ENCODE measurements at regions not wholly inside any gene's neighbourhood (a gene's known extent, or its start where the extent isn't known, plus 50 kb on each side); places are given as distances from the start of the nearest gene placed in this dataset.

DNA sequence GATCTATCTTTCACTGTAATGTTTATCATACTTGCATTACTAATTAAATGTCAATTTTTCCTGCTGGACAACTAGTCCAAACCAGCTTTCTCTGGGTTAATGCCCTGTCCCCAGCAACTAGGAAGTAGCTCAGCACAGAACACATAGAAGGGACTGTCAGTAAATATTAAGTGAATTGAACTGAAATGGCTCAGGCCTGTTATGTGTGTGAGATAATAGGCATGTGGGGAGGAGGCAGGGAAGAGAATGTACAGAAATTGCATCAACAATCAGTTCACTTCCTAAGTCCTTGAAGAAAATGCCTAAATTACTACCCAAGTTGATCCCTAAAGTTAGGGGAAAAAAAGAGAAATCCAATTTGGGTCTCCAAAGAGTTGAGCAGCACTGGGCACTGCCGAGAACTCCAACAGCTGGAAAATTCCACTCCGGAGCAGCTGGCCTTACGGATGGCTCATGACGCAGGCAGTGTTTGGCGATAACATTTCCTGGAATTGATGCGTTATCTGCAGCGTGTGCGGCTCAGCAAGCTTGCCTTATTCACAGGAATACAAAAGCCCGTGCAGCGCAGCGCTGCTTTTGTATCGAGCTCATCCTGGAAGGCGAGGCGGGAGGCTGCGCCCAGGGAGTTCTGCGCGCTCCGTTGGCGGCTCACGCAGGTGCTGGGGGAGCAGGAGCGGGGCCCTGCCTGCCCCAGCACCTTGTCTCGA is 297.3 kb upstream of the LCORL start:
- intact Hi-C loops (cut with DNase I; ENCODE audit: low total_unique reads), result no loop called here
- no peak for DNase-seq
- TF ChIP-seq, protein P1, sequence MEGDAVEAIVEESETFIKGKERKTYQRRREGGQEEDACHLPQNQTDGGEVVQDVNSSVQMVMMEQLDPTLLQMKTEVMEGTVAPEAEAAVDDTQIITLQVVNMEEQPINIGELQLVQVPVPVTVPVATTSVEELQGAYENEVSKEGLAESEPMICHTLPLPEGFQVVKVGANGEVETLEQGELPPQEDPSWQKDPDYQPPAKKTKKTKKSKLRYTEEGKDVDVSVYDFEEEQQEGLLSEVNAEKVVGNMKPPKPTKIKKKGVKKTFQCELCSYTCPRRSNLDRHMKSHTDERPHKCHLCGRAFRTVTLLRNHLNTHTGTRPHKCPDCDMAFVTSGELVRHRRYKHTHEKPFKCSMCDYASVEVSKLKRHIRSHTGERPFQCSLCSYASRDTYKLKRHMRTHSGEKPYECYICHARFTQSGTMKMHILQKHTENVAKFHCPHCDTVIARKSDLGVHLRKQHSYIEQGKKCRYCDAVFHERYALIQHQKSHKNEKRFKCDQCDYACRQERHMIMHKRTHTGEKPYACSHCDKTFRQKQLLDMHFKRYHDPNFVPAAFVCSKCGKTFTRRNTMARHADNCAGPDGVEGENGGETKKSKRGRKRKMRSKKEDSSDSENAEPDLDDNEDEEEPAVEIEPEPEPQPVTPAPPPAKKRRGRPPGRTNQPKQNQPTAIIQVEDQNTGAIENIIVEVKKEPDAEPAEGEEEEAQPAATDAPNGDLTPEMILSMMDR (IDR thresholded peaks at IDR 0.05), result no peak
- no peak for TF ChIP-seq POLR2A (IDR thresholded peaks at IDR 0.05)
- TF ChIP-seq EP300 (IDR thresholded peaks at IDR 0.05; ENCODE audit: low read depth), result no peak
- TF ChIP-seq POLR2AphosphoS5 (IDR thresholded peaks at IDR 0.05), result no peak

DNA sequence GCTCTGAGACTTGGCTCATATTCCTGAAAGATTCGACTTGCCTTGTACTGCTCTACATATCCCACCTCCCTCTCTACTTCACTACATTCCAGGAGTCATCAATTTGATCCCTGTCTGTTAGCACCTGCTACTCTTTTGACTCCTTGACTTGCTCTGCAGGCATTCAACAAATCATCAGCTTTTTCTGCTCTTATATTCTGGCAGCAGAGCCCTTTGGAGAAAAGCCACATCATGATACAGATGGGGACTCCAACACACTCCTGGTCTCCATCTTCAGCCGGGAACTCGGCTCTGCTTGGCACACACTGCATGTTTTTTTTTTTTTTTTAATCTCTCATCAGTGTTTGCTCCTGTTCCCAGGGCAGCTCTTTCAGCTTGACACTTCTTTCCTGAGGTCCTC is 293.2 kb upstream of the LCORL start:
- TF ChIP-seq POLR2A (IDR thresholded peaks at IDR 0.05) (no peak), EP300 (IDR thresholded peaks at IDR 0.05; ENCODE audit: low read depth) (no peak), POLR2AphosphoS5 (IDR thresholded peaks at IDR 0.05) (no peak)
- TF ChIP-seq, protein P1 (IDR thresholded peaks at IDR 0.05), result no peak
- in situ Hi-C loops (cut with MboI; ENCODE audit: low pct_ligation_motif_present in 1 of 4, low pct_unique_long_range_greater_than_20kb in 1 of 4, low sequenced_read_pairs in 3 of 4), result no loop called here
- Histone ChIP-seq H3K4me1 (no peaks in the 10 kb centered on the region), H3K4me3 (no peak overlapping the region), H3K9me3 (no peaks in the 10 kb centered on the region), H3K36me3 (no peaks in the 10 kb centered on the region), H3K27me3 (no peaks in the 10 kb centered on the region), H3K27ac (no peak overlapping the region)
- 53 to 83% methylated on average over 1 to 3 of the region's 3 CpGs for WGBS, 2 donors (ENCODE audit: low coverage in 1 of 2)
- intact Hi-C loops (cut with DNase I; ENCODE audit: low total_unique reads), result no loop called here
- no peak for DNase-seq

More for the DNA sequence above, 297.3 kb upstream of the LCORL start:
- no peak overlapping the region for H3K4me3 ChIP-seq
- in situ Hi-C loops (cut with MboI; ENCODE audit: low pct_ligation_motif_present in 1 of 4, low pct_unique_long_range_greater_than_20kb in 1 of 4, low sequenced_read_pairs in 3 of 4), result no loop called here
- H3K36me3 ChIP-seq, result no peaks in the 10 kb centered on the region
- no peaks in the 10 kb centered on the region for H3K9me3 ChIP-seq
- H3K27me3 ChIP-seq, result no peaks in the 10 kb centered on the region
- WGBS, 2 donors (ENCODE audit: low coverage in 1 of 2), result 50% methylated on average over 22 of the region's 22 CpGs; no CpG with 5 or more reads in 1 of the 2 donors
- H3K4me1 ChIP-seq, result no peaks in the 10 kb centered on the region
- H3K27ac ChIP-seq, result peak overlapping the region in 1 of 4 donors; percentile 22

DNA sequence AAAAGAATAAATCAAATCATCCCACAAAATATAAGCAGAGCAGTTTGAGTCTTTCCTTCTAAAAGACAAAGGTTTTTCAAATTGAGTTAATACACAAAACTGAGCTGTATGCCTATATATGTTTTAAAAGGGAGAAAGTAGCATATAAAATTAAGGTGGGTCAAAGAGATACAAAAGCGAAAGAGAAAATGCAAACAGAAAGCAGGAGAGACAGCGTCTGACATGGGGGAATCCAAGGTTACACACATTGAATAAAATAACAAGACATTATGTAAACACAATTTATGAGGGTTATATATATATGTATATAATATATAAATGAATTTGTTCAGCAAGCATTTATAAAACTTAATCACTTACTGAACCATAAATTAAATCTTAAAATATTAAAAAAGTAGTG is 276.1 kb upstream of the LCORL start:
- H3K9me3 ChIP-seq, result no peaks in the 10 kb centered on the region
- in situ Hi-C loops (cut with MboI; ENCODE audit: low pct_ligation_motif_present in 1 of 4, low pct_unique_long_range_greater_than_20kb in 1 of 4, low sequenced_read_pairs in 3 of 4), result no loop called here
- DNase-seq, result no peak
- 36 to 47% methylated on average over 2 of the region's 2 CpGs for WGBS, 2 donors (ENCODE audit: low coverage in 1 of 2)
- TF ChIP-seq, protein P1 (IDR thresholded peaks at IDR 0.05), result no peak
- TF ChIP-seq POLR2A (IDR thresholded peaks at IDR 0.05) (no peak), EP300 (IDR thresholded peaks at IDR 0.05; ENCODE audit: low read depth) (no peak), POLR2AphosphoS5 (IDR thresholded peaks at IDR 0.05) (no peak)
- H3K27ac ChIP-seq, result no peak overlapping the region
- H3K4me1 ChIP-seq, result no peaks in the 10 kb centered on the region
- no peak overlapping the region for H3K4me3 ChIP-seq
- no peaks in the 10 kb centered on the region for H3K36me3 ChIP-seq
- intact Hi-C loops (cut with DNase I; ENCODE audit: low total_unique reads), result no loop called here
- no peaks in the 10 kb centered on the region for H3K27me3 ChIP-seq

DNA sequence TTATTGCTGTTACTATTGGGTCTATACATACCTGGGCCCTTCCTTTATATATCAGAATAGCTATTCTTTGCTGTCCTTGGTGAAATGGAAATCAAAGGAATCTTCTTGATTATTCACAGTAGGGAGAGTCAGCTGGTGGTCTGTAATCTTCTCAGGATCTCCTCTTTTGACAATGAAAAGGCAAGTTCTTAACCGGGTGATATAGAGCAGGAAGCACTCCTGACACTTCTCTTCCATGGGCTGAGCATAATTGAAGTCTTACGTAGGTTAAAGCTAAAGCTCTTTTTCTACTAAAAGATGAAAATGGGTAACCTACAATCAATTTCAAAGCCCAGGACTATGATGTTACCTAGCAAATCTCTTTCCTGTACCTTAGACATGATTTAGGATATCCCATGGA is 274.9 kb upstream of the LCORL start:
- no peak for TF ChIP-seq POLR2AphosphoS5 (IDR thresholded peaks at IDR 0.05)
- TF ChIP-seq, protein P1 (IDR thresholded peaks at IDR 0.05), result no peak
- no peak for TF ChIP-seq EP300 (IDR thresholded peaks at IDR 0.05; ENCODE audit: low read depth)
- TF ChIP-seq POLR2A (IDR thresholded peaks at IDR 0.05), result no peak
- Histone ChIP-seq H3K27me3 (no peaks in the 10 kb centered on the region), H3K9me3 (no peaks in the 10 kb centered on the region), H3K27ac (no peak overlapping the region), H3K36me3 (no peaks in the 10 kb centered on the region), H3K4me1 (no peaks in the 10 kb centered on the region), H3K4me3 (no peak overlapping the region)
- DNase-seq, result no peak
- in situ Hi-C loops (cut with MboI; ENCODE audit: low pct_ligation_motif_present in 1 of 4, low pct_unique_long_range_greater_than_20kb in 1 of 4, low sequenced_read_pairs in 3 of 4), result no loop called here
- intact Hi-C loops (cut with DNase I; ENCODE audit: low total_unique reads), result no loop called here
- whole genome bisulfite sequencing, 2 donors (ENCODE audit: low coverage in 1 of 2), result 33 to 60% methylated on average over 1 to 2 of the region's 2 CpGs

All from transverse colon (tissue), 4 donors.